SK-N-SH treated with all-trans-retinoic acid at 6 μM for 48 hours (cell line): ENCODE measurements at regions not wholly inside any gene's neighbourhood (a gene's known extent, or its start where the extent isn't known, plus 50 kb on each side); places are given as distances from the start of the nearest gene placed in this dataset.

Experiments used
- ARNTL ChIP-seq: fragments of 450-650 bp; formaldehyde crosslinking; IDR thresholded peaks from 2 replicates; pipeline ENCODE4 v1.5.0; 2020; ENCODE audit warnings: low read depth, mild to moderate bottlenecking, moderate library complexity, borderline replicate concordance
- GLIS3 ChIP-seq: fragments of 250-450 bp; sonication (Bioruptor Pico); IDR thresholded peaks from 2 replicates; pipeline ENCODE4 v1.5.0; 2020; ENCODE audit warnings: mild to moderate bottlenecking, moderate library complexity
- PATZ1 ChIP-seq: fragments of 250-450 bp; sonication (Bioruptor Pico); IDR thresholded peaks from 2 replicates; pipeline ENCODE4 v1.8.0; 2020; ENCODE audit warnings: mild to moderate bottlenecking, moderate library complexity, borderline replicate concordance
- ZFP30 ChIP-seq: fragments of 450-650 bp; formaldehyde crosslinking; IDR thresholded peaks from 2 replicates; pipeline ENCODE4 v1.5.0; 2022; ENCODE audit warnings: mild to moderate bottlenecking, moderate library complexity
- ZNF565 ChIP-seq: fragments of 450-650 bp; formaldehyde crosslinking; conservative IDR thresholded peaks from 2 replicates; pipeline ENCODE4 v1.5.0; 2020; ENCODE audit warnings: low read depth, mild to moderate bottlenecking, moderate library complexity

DNA sequence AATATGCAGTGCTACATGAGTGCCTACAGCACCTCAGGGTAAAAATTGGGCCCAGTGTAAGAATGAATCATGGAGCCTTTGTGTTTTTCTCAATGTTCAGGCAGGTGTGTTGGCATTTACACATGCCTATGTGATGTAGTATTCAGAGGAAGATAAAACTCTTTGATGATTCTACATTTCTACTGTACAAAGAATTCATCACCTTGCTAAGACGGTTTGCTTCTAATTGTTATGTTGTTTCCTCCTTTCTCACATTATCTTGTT, 867.3 kb downstream of the TTLL7 start:
- TF ChIP-seq ARNTL (no peak), ZFP30 (no peak), ZNF565 (no peak), GLIS3 (CRISPR knock-in tag) (no peak), PATZ1 (no peak)
